GM12875 (cell line): ENCODE measurements at regions not wholly inside any gene's neighbourhood (a gene's known extent, or its start where the extent isn't known, plus 50 kb on each side); places are given as distances from the start of the nearest gene placed in this dataset.

Experiments used
- H3K4me3 ChIP-seq: one replicate; pipeline ENCODE4 v1.5.1; 2011; ENCODE audit warnings: low read depth, low read length, control low read depth
- CTCF ChIP-seq: IDR thresholded peaks from 2 replicates; pipeline ENCODE4 v1.5.1; 2011; ENCODE audit warnings: low read depth, mild to moderate bottlenecking, control low read depth, inconsistent platforms, low read length, moderate library complexity, borderline replicate concordance; ENCODE audit not compliant: insufficient read depth

DNA sequence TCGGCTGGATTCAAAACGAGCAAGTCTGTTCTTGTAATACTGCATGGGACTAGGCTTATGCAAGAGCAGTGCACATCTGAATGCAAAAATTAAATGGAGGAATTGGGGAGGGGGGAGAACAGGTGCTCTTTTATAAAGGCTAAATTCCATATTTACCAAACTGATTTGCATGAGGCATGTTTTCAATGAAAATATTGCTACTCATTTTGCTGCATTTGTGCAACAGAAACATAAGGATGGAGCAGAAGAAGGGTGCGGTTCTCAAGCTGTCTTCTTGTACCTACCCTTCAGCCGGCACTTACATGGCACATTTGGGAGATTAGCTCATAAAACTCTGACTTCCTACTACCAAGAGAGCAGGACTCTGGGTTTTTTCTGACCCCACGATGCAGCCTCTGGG lies 256.4 kb downstream of the CDCA7 start:
- TF ChIP-seq CTCF: no peak
- no peak overlapping the region for H3K4me3 ChIP-seq

GRCh38 chr2:173612354-173612753 lies 257.7 kb downstream of the CDCA7 start:
- no peak overlapping the region for H3K4me3 ChIP-seq

DNA sequence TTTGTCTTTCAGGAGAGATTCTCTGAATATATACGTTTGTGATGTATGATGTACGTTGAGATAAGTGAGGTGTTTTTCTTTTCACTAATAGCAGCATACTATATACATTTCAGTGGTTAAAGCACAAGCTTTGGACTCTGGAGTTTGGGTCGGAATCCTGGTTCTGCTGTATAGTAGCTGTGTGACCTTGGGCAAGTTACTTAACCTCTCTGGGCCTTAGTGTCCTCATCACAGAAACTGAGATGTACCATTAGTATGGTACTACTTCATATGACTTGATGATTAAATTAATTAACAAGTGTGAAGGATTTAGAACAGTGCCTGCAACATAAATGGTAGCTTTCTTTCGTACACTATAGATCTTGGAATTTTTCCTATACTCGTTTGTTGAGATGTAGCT lies 258.7 kb downstream of the CDCA7 start:
- no peak for TF ChIP-seq CTCF
- no peak overlapping the region for H3K4me3 ChIP-seq

More at GRCh38 chr2:173612354-173612753, 257.7 kb downstream of the CDCA7 start:
- TF ChIP-seq CTCF: no peak

DNA sequence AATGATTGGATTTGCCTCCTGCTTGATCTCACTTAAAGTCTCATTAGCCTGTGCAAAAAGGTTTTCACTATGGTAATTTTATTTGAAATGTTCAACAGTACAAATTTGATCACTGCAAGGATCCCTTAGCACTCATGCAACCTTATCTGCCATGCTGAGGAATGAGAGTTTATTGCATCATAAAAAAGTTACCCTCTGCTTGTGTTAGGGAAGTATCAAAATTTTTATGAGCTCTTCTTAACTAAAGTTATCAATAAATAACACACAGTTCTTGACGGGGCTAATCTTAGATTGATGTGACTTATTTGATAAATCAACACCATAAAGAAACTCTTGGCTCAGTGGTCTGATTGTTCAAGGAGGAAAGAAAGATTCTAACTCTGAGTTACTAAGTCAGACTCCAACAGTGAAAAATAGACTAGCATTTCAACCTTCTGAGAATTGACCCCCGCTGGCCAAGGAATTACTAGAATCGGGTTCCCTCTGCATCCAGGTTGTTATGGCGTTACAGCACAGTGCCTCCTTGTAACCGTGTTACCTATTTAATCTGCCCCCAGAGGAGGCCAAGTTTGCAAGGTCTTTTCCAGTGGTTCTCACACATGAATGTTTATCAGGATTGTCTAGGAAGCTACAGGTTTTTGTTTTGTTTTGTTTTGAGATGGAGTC lies 259.7 kb downstream of the CDCA7 start:
- no peak overlapping the region for H3K4me3 ChIP-seq
- TF ChIP-seq CTCF: no peak

GRCh38 chr2:173623438-173624319 lies 269.0 kb downstream of the CDCA7 start:
- H3K4me3 ChIP-seq: no peak overlapping the region
- no peak for TF ChIP-seq CTCF

GRCh38 chr2:173625315-173625714 lies 270.6 kb downstream of the CDCA7 start:
- TF ChIP-seq CTCF: no peak
- no peak overlapping the region for H3K4me3 ChIP-seq
